ENCODE measurements at regions not wholly inside any gene's neighbourhood (a gene's known extent, or its start where the extent isn't known, plus 50 kb on each side); places are given as distances from the start of the nearest gene placed in this dataset.

DNA sequence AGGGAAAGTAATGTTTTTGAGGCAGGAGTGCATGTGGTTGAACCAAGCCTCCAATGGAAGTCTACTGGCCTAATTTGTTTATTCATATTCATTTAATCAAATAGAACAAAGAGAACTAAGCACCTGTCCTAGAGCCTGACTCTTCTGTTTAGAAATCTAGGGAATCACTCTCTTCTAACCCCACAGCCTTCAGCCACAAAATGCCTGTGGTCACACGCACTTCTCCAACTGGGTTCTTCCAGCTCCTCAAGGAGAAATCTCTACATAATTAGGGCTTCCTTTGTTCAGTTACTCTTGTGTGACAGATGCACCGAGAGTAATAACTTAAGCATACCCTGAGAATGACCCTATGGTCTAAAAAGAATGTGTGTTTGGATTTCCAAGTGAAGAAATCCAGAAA is 133.7 kb upstream of the NAMPT start:
- TF ChIP-seq, protein P1, sequence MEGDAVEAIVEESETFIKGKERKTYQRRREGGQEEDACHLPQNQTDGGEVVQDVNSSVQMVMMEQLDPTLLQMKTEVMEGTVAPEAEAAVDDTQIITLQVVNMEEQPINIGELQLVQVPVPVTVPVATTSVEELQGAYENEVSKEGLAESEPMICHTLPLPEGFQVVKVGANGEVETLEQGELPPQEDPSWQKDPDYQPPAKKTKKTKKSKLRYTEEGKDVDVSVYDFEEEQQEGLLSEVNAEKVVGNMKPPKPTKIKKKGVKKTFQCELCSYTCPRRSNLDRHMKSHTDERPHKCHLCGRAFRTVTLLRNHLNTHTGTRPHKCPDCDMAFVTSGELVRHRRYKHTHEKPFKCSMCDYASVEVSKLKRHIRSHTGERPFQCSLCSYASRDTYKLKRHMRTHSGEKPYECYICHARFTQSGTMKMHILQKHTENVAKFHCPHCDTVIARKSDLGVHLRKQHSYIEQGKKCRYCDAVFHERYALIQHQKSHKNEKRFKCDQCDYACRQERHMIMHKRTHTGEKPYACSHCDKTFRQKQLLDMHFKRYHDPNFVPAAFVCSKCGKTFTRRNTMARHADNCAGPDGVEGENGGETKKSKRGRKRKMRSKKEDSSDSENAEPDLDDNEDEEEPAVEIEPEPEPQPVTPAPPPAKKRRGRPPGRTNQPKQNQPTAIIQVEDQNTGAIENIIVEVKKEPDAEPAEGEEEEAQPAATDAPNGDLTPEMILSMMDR (IDR thresholded peaks at IDR 0.05), result no peak
- TF ChIP-seq POLR2A (IDR thresholded peaks at IDR 0.05), result no peak

Data from body of pancreas (tissue), 4 donors.